GM12872 (cell line): ENCODE measurements at regions not wholly inside any gene's neighbourhood (a gene's known extent, or its start where the extent isn't known, plus 50 kb on each side); places are given as distances from the start of the nearest gene placed in this dataset.

Experiments used
- TF ChIP-seq, protein P1 (sequence below): IDR thresholded peaks from 3 replicates; pipeline ENCODE4 v1.5.1; 2011; ENCODE audit warnings: low read depth, mild to moderate bottlenecking, low read length, moderate library complexity; ENCODE audit not compliant: insufficient read depth

DNA sequence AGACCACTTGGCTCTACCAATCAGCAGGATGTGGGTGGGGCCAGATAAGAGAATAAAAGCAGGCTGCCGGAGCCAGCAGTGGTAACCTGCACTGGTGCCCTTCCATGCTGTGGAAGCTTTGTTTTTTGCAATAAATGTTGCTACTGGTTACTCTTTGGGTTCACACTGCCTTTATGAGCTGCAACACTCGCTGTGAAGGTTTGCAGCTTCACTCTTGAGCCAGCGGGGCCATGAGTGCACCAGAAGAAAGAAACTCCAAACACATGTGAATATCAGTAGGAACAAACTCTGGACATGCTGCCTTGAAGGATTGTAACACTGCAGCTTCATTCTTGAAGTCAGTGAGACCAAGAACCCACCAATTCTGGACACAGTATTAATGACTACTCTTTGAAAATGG is 89.9 kb upstream of the MBOAT1 start:
- TF ChIP-seq, protein P1, sequence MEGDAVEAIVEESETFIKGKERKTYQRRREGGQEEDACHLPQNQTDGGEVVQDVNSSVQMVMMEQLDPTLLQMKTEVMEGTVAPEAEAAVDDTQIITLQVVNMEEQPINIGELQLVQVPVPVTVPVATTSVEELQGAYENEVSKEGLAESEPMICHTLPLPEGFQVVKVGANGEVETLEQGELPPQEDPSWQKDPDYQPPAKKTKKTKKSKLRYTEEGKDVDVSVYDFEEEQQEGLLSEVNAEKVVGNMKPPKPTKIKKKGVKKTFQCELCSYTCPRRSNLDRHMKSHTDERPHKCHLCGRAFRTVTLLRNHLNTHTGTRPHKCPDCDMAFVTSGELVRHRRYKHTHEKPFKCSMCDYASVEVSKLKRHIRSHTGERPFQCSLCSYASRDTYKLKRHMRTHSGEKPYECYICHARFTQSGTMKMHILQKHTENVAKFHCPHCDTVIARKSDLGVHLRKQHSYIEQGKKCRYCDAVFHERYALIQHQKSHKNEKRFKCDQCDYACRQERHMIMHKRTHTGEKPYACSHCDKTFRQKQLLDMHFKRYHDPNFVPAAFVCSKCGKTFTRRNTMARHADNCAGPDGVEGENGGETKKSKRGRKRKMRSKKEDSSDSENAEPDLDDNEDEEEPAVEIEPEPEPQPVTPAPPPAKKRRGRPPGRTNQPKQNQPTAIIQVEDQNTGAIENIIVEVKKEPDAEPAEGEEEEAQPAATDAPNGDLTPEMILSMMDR, result no peak

DNA sequence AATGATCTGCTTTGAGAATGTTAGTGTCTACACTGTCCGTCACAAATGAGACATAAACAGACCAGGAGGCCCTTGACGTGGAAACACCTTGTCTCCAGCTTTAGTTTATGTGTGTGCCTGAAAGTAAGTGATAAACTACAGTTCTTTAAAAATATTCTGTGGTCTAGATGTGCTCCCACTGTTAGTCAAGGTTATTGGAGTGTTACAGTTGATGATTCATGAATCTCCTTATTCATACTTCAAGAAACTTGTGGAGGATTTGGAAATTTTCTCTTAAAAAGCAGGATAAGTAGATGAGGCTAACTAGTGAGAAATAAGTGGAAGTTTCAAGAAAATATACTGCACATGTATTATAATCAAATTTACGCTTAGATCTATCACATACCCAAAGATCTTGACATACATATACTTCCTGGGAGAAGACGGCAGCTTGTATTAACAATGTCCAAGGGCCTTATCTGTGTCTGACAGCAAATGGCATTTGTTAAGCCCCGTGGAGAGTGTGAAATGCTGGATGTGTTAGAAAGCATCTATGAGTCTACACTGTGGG is 90.5 kb upstream of the MBOAT1 start:
- TF ChIP-seq, protein P1, result no peak

DNA sequence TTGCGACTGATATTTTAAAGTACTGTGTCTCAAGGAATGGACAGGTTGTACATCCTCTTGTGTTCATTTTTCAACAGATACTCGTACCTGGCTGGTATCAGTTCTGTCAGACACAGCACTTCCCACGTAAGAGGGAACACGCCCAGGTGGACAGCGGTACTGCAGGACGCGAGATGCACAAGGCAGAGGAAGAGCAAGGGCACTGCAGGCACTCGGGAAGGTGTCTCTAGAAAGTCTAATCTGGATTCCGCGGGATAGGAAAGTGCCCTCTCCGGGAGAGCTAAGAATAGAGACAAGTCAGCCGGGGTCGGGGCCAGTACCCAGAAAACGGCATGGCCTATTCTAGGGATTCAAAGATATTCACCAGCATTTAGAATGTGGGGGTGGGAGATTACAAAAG is 94.2 kb upstream of the MBOAT1 start:
- TF ChIP-seq, protein P1, result no peak

DNA sequence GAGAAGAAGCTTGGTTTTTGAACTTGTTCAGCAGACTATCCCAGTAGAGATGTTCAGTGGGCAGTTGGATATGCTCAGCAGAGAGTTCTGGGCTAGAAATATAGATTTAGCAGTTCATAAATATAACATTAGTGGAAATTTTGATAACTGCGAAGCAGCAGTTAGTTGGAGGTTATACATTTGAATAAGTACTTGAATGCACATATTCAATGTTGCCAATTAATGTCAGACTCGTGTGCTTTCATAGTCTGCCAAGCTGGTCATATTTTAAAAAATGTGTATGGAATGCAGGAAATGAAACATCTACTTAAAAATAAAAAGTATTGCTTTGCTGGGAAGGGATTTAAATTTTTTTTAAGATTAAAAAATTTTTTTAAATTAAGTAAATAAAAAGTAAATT is 92.5 kb upstream of the E2F3 start:
- TF ChIP-seq, protein P1, result no peak

DNA sequence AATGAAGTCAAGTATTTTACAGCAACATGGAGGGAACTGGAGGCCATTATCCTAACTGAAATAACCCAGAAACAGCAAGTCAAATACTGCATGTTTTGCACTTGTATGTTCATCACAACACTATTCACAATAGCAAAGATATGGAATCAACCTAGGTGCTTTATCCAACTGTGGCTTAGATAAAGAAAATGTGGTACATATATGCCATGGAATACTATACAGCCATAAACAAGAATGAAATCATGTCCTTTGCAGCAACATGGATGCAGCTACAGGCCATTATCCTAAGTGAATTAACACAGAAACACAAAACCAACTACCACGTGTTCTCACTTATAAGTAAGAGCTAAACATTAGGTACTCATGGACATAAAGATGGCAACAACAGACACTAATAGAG is 91.5 kb upstream of the E2F3 start:
- TF ChIP-seq, protein P1, result no peak

DNA sequence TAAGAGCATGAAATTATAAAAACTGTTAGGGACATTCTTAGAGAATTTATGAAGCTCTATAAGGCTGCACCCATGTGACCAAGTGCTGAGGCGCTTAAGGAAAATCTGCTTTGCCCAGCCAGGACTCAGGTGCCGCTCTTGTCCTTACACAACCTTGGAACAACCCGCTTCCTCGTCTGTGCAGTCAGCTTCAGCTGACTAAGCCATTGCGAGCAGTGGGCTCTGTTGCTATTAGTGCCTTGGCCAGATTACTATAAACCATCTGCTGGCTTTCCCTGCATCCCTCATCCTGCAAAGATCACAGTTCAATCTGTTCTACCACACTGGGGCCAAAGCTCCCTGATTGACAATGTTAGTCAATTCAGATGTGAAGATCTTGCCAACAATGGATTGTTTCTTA is 89.1 kb upstream of the E2F3 start:
- TF ChIP-seq, protein P1, result no peak

DNA sequence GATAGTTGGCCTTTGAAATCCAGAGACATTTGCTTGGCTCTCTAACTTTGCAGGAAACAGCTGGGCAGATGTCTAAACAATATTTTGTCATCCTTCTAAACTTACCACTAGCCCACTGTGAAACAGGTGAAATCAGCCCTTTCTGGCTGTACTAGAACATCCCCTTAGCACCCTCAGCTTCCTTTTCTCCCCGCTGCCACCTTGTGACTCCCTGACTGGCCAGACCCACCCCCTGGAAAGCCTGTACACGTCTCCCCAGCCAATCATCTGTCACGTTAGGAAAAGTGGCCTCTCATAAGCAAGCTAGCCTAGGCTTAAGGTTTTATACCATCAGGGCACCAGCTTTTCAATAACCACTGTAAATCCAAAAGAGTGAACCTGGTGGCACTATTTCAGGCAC is 88.6 kb upstream of the E2F3 start:
- TF ChIP-seq, protein P1, result no peak
